Kidney (tissue), 13 donors: ENCODE measurements at regions not wholly inside any gene's neighbourhood (a gene's known extent, or its start where the extent isn't known, plus 50 kb on each side); places are given as distances from the start of the nearest gene placed in this dataset.

Source experiments
- DNase-seq, 5 donors: peaks; one replicate each; pipeline ENCODE4 v3.0.0-alpha.2; 2013 to 2020
- FAIRE-seq: peaks from 2 replicates; lab custom pipeline; 2012; peaks lifted over from hg19 to GRCh38; lab: Jason Lieb, UNC
- H3K27ac ChIP-seq, 2 donors: one replicate each; pipeline ENCODE4 v1.7.0; 2013; ENCODE audit warnings: low read depth in 2 of 2, low read length in 2 of 2, inconsistent platforms in 1 of 2
- H3K27me3 ChIP-seq: one replicate; pipeline ENCODE4 v1.7.1; 2013; ENCODE audit warnings: low read length, inconsistent platforms; ENCODE audit not compliant: control insufficient read depth, insufficient read depth
- H3K36me3 ChIP-seq, 3 donors: one replicate each; pipeline versions ENCODE4 v1.7.0 to v1.7.1; 2013; ENCODE audit warnings: low read length in 3 of 3, control low read depth in 1 of 3, inconsistent platforms in 1 of 3; ENCODE audit not compliant: insufficient read depth in 3 of 3, control insufficient read depth in 2 of 3
- H3K4me1 ChIP-seq, 3 donors: one replicate each; pipeline versions ENCODE4 v1.7.0 to v1.7.1; 2013; ENCODE audit warnings: low read length in 3 of 3, inconsistent platforms in 1 of 3, low read depth in 1 of 3; ENCODE audit not compliant: control insufficient read depth in 2 of 3, insufficient read depth in 2 of 3
- H3K4me3 ChIP-seq, 3 donors: one replicate each; pipeline versions ENCODE4 v1.7.0 to v1.8.1; 2013; ENCODE audit warnings: low read length in 3 of 3, control low read depth in 1 of 3, inconsistent platforms in 1 of 3
- H3K9ac ChIP-seq, 3 donors: one replicate each; pipeline versions ENCODE4 v1.7.0 to v1.7.1; 2013; ENCODE audit warnings: low read length in 3 of 3, control low read depth in 1 of 3, inconsistent platforms in 1 of 3
- H3K9me3 ChIP-seq, 3 donors: one replicate each; pipeline versions ENCODE4 v1.7.0 to v1.7.1; 2013; ENCODE audit warnings: low read length in 3 of 3, control low read depth in 1 of 3, inconsistent platforms in 1 of 3; ENCODE audit not compliant: control insufficient read depth in 2 of 3, insufficient read depth in 1 of 3
- intact Hi-C: fragments of 100-400 bp; cut with DNase I; formaldehyde crosslinking; loops from one replicate; pipeline ENCODE4 v1.11.1; 2022
- TF ChIP-seq, protein P1 (sequence below): IDR thresholded peaks from 3 replicates; pipeline ENCODE4 v1.5.1; 2012; ENCODE audit warnings: mild to moderate bottlenecking, moderate library complexity, borderline replicate concordance; ENCODE audit not compliant: insufficient read depth; ENCODE audit errors: extremely low read depth
- donor health status: control.
- donor health status: control.
- donor health status: control.
- donor health status: control.
- donor health status: control.
- donor health status: DM: yes; HTN: yes; CAD: no.
- donor health status: Normal renal cell carcinoma (clear cell type).

DNA sequence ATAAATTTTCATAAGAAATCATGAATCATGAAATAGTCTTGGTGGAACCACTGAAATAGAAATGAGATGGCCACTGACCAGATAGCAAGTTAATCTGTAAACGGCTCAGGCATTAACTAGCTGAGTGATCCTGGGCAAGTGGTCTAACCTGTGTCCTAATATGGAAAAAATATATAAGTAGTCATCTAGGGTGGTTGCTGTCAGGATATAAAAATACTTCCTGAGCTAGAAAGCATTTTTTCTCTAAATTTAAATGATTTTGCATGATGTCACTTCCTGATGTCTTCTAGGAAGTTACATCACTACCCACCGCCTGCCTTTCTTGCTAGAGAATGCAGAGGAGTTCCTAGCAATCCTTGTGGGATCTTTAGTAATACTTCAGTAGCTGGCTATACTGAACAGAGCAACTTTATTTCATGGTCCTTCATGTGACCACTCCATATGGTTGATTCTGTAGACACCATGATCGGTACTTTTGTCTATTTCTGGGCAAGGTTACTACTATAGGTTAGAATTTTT, 228.1 kb upstream of the CEP162 start:
- intact Hi-C loops = no loop called here
- Histone ChIP-seq H3K4me1 (no peaks in the 10 kb centered on the region), H3K9me3 (no peaks in the 10 kb centered on the region), H3K4me3 (no peak overlapping the region), H3K27ac (no peak overlapping the region), H3K36me3 (no peaks in the 10 kb centered on the region), H3K9ac (no peak overlapping the region), H3K27me3 (no peaks in the 10 kb centered on the region)
- no peak for DNase-seq
- FAIRE-seq = no peak
- TF ChIP-seq, protein P1, sequence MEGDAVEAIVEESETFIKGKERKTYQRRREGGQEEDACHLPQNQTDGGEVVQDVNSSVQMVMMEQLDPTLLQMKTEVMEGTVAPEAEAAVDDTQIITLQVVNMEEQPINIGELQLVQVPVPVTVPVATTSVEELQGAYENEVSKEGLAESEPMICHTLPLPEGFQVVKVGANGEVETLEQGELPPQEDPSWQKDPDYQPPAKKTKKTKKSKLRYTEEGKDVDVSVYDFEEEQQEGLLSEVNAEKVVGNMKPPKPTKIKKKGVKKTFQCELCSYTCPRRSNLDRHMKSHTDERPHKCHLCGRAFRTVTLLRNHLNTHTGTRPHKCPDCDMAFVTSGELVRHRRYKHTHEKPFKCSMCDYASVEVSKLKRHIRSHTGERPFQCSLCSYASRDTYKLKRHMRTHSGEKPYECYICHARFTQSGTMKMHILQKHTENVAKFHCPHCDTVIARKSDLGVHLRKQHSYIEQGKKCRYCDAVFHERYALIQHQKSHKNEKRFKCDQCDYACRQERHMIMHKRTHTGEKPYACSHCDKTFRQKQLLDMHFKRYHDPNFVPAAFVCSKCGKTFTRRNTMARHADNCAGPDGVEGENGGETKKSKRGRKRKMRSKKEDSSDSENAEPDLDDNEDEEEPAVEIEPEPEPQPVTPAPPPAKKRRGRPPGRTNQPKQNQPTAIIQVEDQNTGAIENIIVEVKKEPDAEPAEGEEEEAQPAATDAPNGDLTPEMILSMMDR = no peak

DNA sequence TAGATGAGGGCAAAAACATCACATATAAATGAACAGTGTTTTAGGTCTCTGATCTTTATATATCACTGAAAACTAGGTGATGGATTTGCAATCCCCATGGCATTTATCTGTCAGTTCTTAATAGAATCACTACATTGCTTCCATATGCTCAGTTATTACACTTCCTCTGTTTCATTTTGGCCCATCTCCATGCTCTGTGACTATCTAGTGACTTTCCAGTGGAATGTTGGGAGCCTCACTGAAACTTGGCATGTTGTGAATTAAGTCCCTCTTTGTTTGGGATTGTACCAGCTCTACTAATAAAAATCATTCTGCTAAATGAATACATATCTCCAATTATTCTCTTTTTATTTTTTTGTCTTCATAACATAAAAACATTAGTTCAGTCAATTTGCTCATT, 226.1 kb upstream of the CEP162 start:
- FAIRE-seq (no peak), DNase-seq (no peak)
- H3K9me3 ChIP-seq = no peaks in the 10 kb centered on the region
- H3K9ac ChIP-seq = no peak overlapping the region
- TF ChIP-seq, protein P1 = no peak
- H3K4me3 ChIP-seq = no peak overlapping the region
- H3K4me1 ChIP-seq = no peaks in the 10 kb centered on the region
- intact Hi-C loops = no loop called here
- no peak overlapping the region for H3K27ac ChIP-seq
- H3K36me3 ChIP-seq = no peaks in the 10 kb centered on the region
- no peaks in the 10 kb centered on the region for H3K27me3 ChIP-seq

DNA sequence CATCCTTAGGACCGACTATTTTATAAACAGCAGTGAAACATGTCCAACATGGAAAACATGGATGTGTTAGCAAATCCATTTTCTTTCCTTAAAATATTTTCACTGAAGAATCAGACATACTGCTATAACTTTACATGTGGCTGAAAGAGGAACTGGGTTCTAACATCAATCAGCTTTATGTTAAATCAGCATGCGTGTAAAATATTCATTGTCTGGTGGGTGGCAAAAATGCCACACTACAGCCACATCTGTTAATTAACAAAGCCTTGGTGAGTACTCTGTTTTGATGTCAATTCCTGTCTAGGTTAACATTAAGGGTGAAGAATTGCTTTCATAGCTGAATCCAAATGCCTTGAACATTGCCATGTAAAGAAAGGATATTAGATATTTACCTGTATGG, 222.6 kb upstream of the CEP162 start:
- Histone ChIP-seq H3K36me3 (no peaks in the 10 kb centered on the region), H3K27me3 (peaks cover 7% of the 10 kb centered on the region), H3K4me3 (no peak overlapping the region), H3K9me3 (no peaks in the 10 kb centered on the region), H3K4me1 (no peaks in the 10 kb centered on the region), H3K27ac (no peak overlapping the region), H3K9ac (no peak overlapping the region)
- intact Hi-C loops = no loop called here
- TF ChIP-seq, protein P1 = no peak
- FAIRE-seq (no peak), DNase-seq (no peak)

DNA sequence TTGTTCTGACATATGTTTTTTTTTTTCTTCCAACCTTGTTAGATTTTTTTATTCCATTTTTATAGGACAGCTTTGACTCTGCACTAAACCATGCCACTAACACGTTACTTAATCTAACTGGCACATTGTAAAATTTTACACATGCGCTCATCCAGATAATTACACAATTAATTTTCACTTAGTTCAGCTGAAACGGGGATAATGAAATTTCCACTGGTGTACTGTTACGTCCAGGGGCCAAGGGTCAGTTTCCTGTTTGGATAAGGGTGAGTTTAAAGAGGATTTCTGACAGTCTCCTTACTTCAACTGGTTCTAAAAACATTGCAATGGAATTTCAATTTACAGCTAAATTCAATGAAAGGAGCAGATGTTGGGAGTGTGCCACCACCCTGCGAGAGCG, 221.8 kb upstream of the CEP162 start:
- Histone ChIP-seq H3K36me3 (no peaks in the 10 kb centered on the region), H3K27me3 (peaks cover 7% of the 10 kb centered on the region), H3K4me1 (no peaks in the 10 kb centered on the region), H3K27ac (no peak overlapping the region), H3K9ac (no peak overlapping the region), H3K4me3 (no peak overlapping the region), H3K9me3 (no peaks in the 10 kb centered on the region)
- DNase-seq (peak in 4 of 5 donors; percentile 47 to 82 (median 68)), FAIRE-seq (no peak)
- intact Hi-C loops = no loop called here
- TF ChIP-seq, protein P1 = no peak
